HCT116 (cell line): ENCODE measurements at regions not wholly inside any gene's neighbourhood (a gene's known extent, or its start where the extent isn't known, plus 50 kb on each side); places are given as distances from the start of the nearest gene placed in this dataset.

ENCODE experiments used
- ATAC-seq: fragments of 200-7000 bp; cut with Tn5 transposase; 2 replicates; pipeline ENCODE4 v1.9.1; 2020; ENCODE audit warnings: mild to moderate bottlenecking, moderate library complexity
- BruUV-seq: library from RNA; stranded (reverse); fragments of 400-500 nt; replicated peaks from 2 replicates; lab custom pipeline; 2021; lab: Mats Ljungman, UMichigan
- CTCF ChIA-PET: fragments of 300-600 bp; sonication (Branson Sonifier 250); formaldehyde crosslinking; loops from one replicate; lab custom pipeline; 2021; ENCODE audit warnings: antibody characterized with exemption; lab: Charles Lee
- POLR2A ChIA-PET: fragments of 300-600, 350-600 bp; sonication (Branson Sonifier 250); formaldehyde crosslinking; loops from one replicate; lab custom pipeline; 2021; ENCODE audit warnings: antibody characterized with exemption; lab: Charles Lee
- RAD21 ChIA-PET, 2 experiments: fragments of 300-600 bp; sonication (Branson Sonifier 250); formaldehyde crosslinking; loops; one replicate each; lab custom pipeline; 2023; ENCODE audit warnings: low total read pairs in 2 of 2; ENCODE audit not compliant: uncharacterized antibody in 2 of 2, unreplicated experiment in 2 of 2, low non-redundant PET in 1 of 2; lab: Charles Lee
- DNase-seq: peaks from one replicate; pipeline ENCODE4 v3.0.0-alpha.2; 2010; ENCODE audit warnings: low read depth, low spot score
- H2AFZ ChIP-seq: fragments of 200-600 bp; shearing (Covaris generic), sonication (generic); 2 replicates; pipeline ENCODE4 v1.6.1; 2017; ENCODE audit warnings: low read depth, mixed run types, mixed read lengths, antibody characterized with exemption, low read length; ENCODE audit not compliant: poor library complexity, severe bottlenecking
- H3K27ac ChIP-seq: 2 replicates; pipeline ENCODE4 v1.5.1; 2012; ENCODE audit warnings: low read depth, low read length
- H3K27me3 ChIP-seq: fragments of 200-600 bp; sonication (generic); 2 replicates; pipeline ENCODE4 v1.6.1; 2016; ENCODE audit warnings: mixed run types, low read length, mixed read lengths; ENCODE audit not compliant: insufficient read depth
- H3K36me3 ChIP-seq, 2 experiments: fragments of 200-500 bp in 1 of 2; fragments of 200-600 bp in 1 of 2; sonication (Bioruptor generic) in 1 of 2; sonication (generic) in 1 of 2; 2 replicates each; pipeline versions ENCODE4 v1.5.1 to v1.6.1; 2014 to 2016; ENCODE audit warnings: low read length in 2 of 2, inconsistent platforms in 1 of 2, mixed read lengths in 1 of 2, mixed run types in 1 of 2; ENCODE audit not compliant: insufficient read depth in 2 of 2, control insufficient read depth in 1 of 2
- H3K4me1 ChIP-seq, 2 experiments: fragments of 200-600 bp in 1 of 2; sonication (generic) in 1 of 2; 2 replicates each; pipeline versions ENCODE4 v1.5.1 to v1.6.1; 2012 to 2017; ENCODE audit warnings: low read length in 2 of 2, inconsistent platforms in 1 of 2, mild to moderate bottlenecking in 1 of 2, mixed read lengths in 1 of 2, mixed run types in 1 of 2, moderate library complexity in 1 of 2; ENCODE audit not compliant: insufficient read depth in 2 of 2, control insufficient read depth in 1 of 2
- H3K4me2 ChIP-seq: fragments of 200-600 bp; sonication (generic); 2 replicates; pipeline ENCODE4 v1.6.1; 2017; ENCODE audit warnings: mixed run types, low read length, mixed read lengths
- H3K4me3 ChIP-seq, 2 experiments: fragments of 200-600 bp in 1 of 2; sonication (generic) in 1 of 2; replicated peaks in 1 of 2; 2 replicates each; pipeline ENCODE4 v1.5.1; 2011 to 2016; ENCODE audit warnings: low read length in 2 of 2, control low read depth in 1 of 2, low read depth in 1 of 2, mild to moderate bottlenecking in 1 of 2, mixed read lengths in 1 of 2, mixed run types in 1 of 2
- H3K79me2 ChIP-seq: fragments of 200-600 bp; sonication (generic); 2 replicates; pipeline ENCODE4 v1.6.1; 2017; ENCODE audit warnings: mild to moderate bottlenecking, mixed run types, low read length, moderate library complexity, mixed read lengths; ENCODE audit not compliant: insufficient read depth
- H3K9ac ChIP-seq: fragments of 200-600 bp; sonication (generic); 2 replicates; pipeline ENCODE4 v1.6.1; 2016; ENCODE audit warnings: low read length, mixed read lengths
- H3K9me2 ChIP-seq: fragments of 200-600 bp; sonication (generic), shearing (Covaris generic); 2 replicates; pipeline ENCODE4 v1.6.1; 2017; ENCODE audit warnings: mixed run types, mild to moderate bottlenecking, moderate library complexity; ENCODE audit not compliant: insufficient read depth
- H3K9me3 ChIP-seq, 2 experiments: fragments of 200-500 bp in 1 of 2; fragments of 200-600 bp in 1 of 2; sonication (Bioruptor generic) in 1 of 2; sonication (generic) in 1 of 2; 2 replicates each; pipeline ENCODE4 v1.6.1; 2014 to 2017; ENCODE audit warnings: low read length in 2 of 2, mixed read lengths in 2 of 2, inconsistent platforms in 1 of 2, low read depth in 1 of 2, mild to moderate bottlenecking in 1 of 2, mixed run types in 1 of 2, moderate library complexity in 1 of 2; ENCODE audit not compliant: control insufficient read depth in 1 of 2, insufficient read depth in 1 of 2
- H4K20me1 ChIP-seq: fragments of 200-600 bp; sonication (generic), shearing (Covaris generic); 2 replicates; pipeline ENCODE4 v1.6.1; 2017; ENCODE audit warnings: mixed run types, mild to moderate bottlenecking, moderate library complexity; ENCODE audit not compliant: insufficient read depth
- ATF3 ChIP-seq: IDR thresholded peaks from 2 replicates; pipeline ENCODE4 v1.6.1; 2012
- CBX3 ChIP-seq: IDR thresholded peaks from 2 replicates; pipeline ENCODE4 v1.6.1; 2012; ENCODE audit warnings: low read depth
- CEBPB ChIP-seq: IDR thresholded peaks from 2 replicates; pipeline ENCODE4 v1.6.1; 2012; ENCODE audit warnings: low read depth
- CTCF ChIP-seq, 3 experiments: fragments of 200-600 bp in 1 of 3; sonication (generic) in 1 of 3; IDR thresholded peaks in 2 of 3; conservative IDR thresholded peaks in 1 of 3; 2 replicates each; pipeline ENCODE4 v1.5.1; 2012 to 2017; ENCODE audit warnings: low read depth in 2 of 3, low read length in 2 of 3, antibody characterized with exemption in 1 of 3, borderline replicate concordance in 1 of 3, control low read depth in 1 of 3, mild to moderate bottlenecking in 1 of 3, mixed read lengths in 1 of 3, mixed run types in 1 of 3, moderate library complexity in 1 of 3; ENCODE audit not compliant: insufficient read depth in 1 of 3
- EGR1 ChIP-seq: IDR thresholded peaks from 2 replicates; pipeline ENCODE4 v1.6.1; 2012; ENCODE audit warnings: low read depth
- ELF1 ChIP-seq: IDR thresholded peaks from 2 replicates; pipeline ENCODE4 v1.6.1; 2012; ENCODE audit warnings: low read depth, borderline replicate concordance
- EZH2 ChIP-seq: fragments of 200-600 bp; sonication (generic); IDR thresholded peaks from 2 replicates; pipeline ENCODE4 v1.6.1; 2017; ENCODE audit warnings: antibody characterized with exemption, mixed run types
- EZH2phosphoT487 ChIP-seq: fragments of 200-600 bp; IDR thresholded peaks from 2 replicates; pipeline ENCODE4 v1.6.1; 2018; ENCODE audit warnings: antibody characterized with exemption, borderline replicate concordance
- FOSL1 ChIP-seq: IDR thresholded peaks from 2 replicates; pipeline ENCODE4 v1.6.1; 2012; ENCODE audit warnings: low read depth
- JUND ChIP-seq: IDR thresholded peaks from 2 replicates; pipeline ENCODE4 v1.6.1; 2012
- POLR2A ChIP-seq: IDR thresholded peaks from 2 replicates; pipeline ENCODE4 v1.7.0; 2011; ENCODE audit warnings: borderline replicate concordance; ENCODE audit not compliant: insufficient read depth, insufficient read length; ENCODE audit errors: extremely low read depth
- POLR2AphosphoS5 ChIP-seq: IDR thresholded peaks from 2 replicates; pipeline ENCODE4 v1.6.1; 2011; ENCODE audit warnings: mild to moderate bottlenecking, low read depth, low read length, moderate library complexity
- RAD21 ChIP-seq: IDR thresholded peaks from 2 replicates; pipeline ENCODE4 v1.6.1; 2012; ENCODE audit warnings: low read depth, mild to moderate bottlenecking
- REST ChIP-seq: IDR thresholded peaks from 2 replicates; pipeline ENCODE4 v1.6.1; 2012; ENCODE audit warnings: low read depth
- SP1 ChIP-seq: IDR thresholded peaks from 2 replicates; pipeline ENCODE4 v1.6.1; 2012; ENCODE audit warnings: low read depth
- SRF ChIP-seq: IDR thresholded peaks from 2 replicates; pipeline ENCODE4 v1.6.1; 2012; ENCODE audit warnings: low read depth
- TCF7L2 ChIP-seq: IDR thresholded peaks from 2 replicates; pipeline ENCODE4 v1.7.0; 2011; ENCODE audit warnings: borderline replicate concordance, inconsistent platforms; ENCODE audit not compliant: insufficient read depth, insufficient read length; ENCODE audit errors: extremely low read depth
- YY1 ChIP-seq: IDR thresholded peaks from 2 replicates; pipeline ENCODE4 v1.6.1; 2011; ENCODE audit warnings: low read length, low read depth, moderate library complexity, mild to moderate bottlenecking; ENCODE audit not compliant: insufficient replicate concordance; ENCODE audit errors: extremely low read depth
- ZNF274 ChIP-seq: fragments of 200-500 bp; sonication (Bioruptor generic); IDR thresholded peaks from 2 replicates; pipeline ENCODE4 v1.6.1; 2014; ENCODE audit warnings: mild to moderate bottlenecking, low read depth, low read length, inconsistent platforms
- intact Hi-C: fragments of 100-400 bp; cut with micrococcal nuclease; formaldehyde crosslinking; loops from 2 replicates; pipeline ENCODE4 v1.10.0; 2022

GRCh38 chr1:95408507-95409136, 174.6 kb downstream of the RWDD3 start:
- H3K9me3 ChIP-seq, result no peaks in the 10 kb centered on the region
- CTCF ChIA-PET, result no interaction called here
- H3K9me2 ChIP-seq, result no peaks in the 10 kb centered on the region
- TF ChIP-seq TCF7L2, result no peak
- TF ChIP-seq EZH2phosphoT487, result no peak
- no peak for TF ChIP-seq POLR2A
- TF ChIP-seq REST, result no peak
- TF ChIP-seq CTCF (IDR thresholded peaks at IDR 0.05 in 2 of 3, conservative IDR thresholded peaks at IDR 0.05 in 1 of 3; ENCODE audit: borderline replicate concordance in 1 of 3, insufficient read depth in 1 of 3, low read depth in 2 of 3, low read length in 2 of 3), result no peak
- TF ChIP-seq YY1, result no peak
- TF ChIP-seq FOSL1, result no peak
- no peak for TF ChIP-seq ZNF274
- no peak for TF ChIP-seq POLR2AphosphoS5
- TF ChIP-seq JUND, result no peak
- TF ChIP-seq ATF3, result no peak
- no peak for TF ChIP-seq ELF1
- no peak for TF ChIP-seq RAD21
- TF ChIP-seq SP1, result no peak
- TF ChIP-seq EGR1, result no peak
- TF ChIP-seq EZH2, result no peak
- TF ChIP-seq CBX3, result no peak
- no peak for TF ChIP-seq SRF
- TF ChIP-seq CEBPB, result no peak
- TF ChIP-seq, all 23 proteins: peak for 0
- H3K4me2 ChIP-seq, result no peak overlapping the region
- no peaks in the 10 kb centered on the region for H3K36me3 ChIP-seq
- H3K4me3 ChIP-seq, result no peak overlapping the region
- intact Hi-C loops, result no loop called here
- H3K27me3 ChIP-seq, result no peaks in the 10 kb centered on the region; the same call in 1 of the 2 replicates
- H3K9ac ChIP-seq, result no peak overlapping the region
- H4K20me1 ChIP-seq, result no peaks in the 10 kb centered on the region
- BruUV-seq, result no TSS peak
- no peaks in the 10 kb centered on the region for H3K4me1 ChIP-seq
- RAD21 ChIA-PET, result no interaction called here
- H3K79me2 ChIP-seq, result no peaks in the 10 kb centered on the region
- POLR2A ChIA-PET, result no interaction called here
- no peak overlapping the region for H2AFZ ChIP-seq
- DNase-seq (no peak), ATAC-seq (no peak)
- no peak overlapping the region for H3K27ac ChIP-seq
